Osteocyte (in vitro differentiated cells): ENCODE measurements at regions not wholly inside any gene's neighbourhood (a gene's known extent, or its start where the extent isn't known, plus 50 kb on each side); places are given as distances from the start of the nearest gene placed in this dataset.

Experiments
- DNase-seq: peaks from one replicate; pipeline ENCODE4 v3.0.0; 2021; ENCODE audit warnings: mixed read lengths; ENCODE audit not compliant: unreplicated experiment; ENCODE audit errors: extremely low spot score
- H3K27ac Mint-ChIP-seq: one replicate; pipeline ENCODE4 v1.8.0; 2021; ENCODE audit warnings: mild to moderate bottlenecking, mixed read lengths; ENCODE audit not compliant: unreplicated experiment
- H3K27me3 Mint-ChIP-seq: one replicate; pipeline ENCODE4 v1.8.0; 2021; ENCODE audit warnings: mixed read lengths; ENCODE audit not compliant: unreplicated experiment
- H3K36me3 Mint-ChIP-seq: one replicate; pipeline ENCODE4 v1.8.0; 2021; ENCODE audit warnings: mixed read lengths; ENCODE audit not compliant: unreplicated experiment
- H3K4me1 Mint-ChIP-seq: one replicate; pipeline ENCODE4 v1.8.0; 2021; ENCODE audit warnings: mixed read lengths; ENCODE audit not compliant: unreplicated experiment
- H3K4me3 Mint-ChIP-seq: one replicate; pipeline ENCODE4 v1.8.0; 2021; ENCODE audit warnings: mild to moderate bottlenecking, moderate library complexity, mixed read lengths; ENCODE audit not compliant: unreplicated experiment
- H3K9me3 Mint-ChIP-seq: one replicate; pipeline ENCODE4 v1.8.0; 2021; ENCODE audit warnings: mixed read lengths; ENCODE audit not compliant: unreplicated experiment
- TF ChIP-seq, protein P1 (sequence below): fragments of 200-600 bp; sonication (generic); IDR thresholded peaks from 2 replicates; pipeline ENCODE4 v1.5.0; 2021; ENCODE audit warnings: antibody characterized with exemption, mild to moderate bottlenecking, moderate library complexity

DNA sequence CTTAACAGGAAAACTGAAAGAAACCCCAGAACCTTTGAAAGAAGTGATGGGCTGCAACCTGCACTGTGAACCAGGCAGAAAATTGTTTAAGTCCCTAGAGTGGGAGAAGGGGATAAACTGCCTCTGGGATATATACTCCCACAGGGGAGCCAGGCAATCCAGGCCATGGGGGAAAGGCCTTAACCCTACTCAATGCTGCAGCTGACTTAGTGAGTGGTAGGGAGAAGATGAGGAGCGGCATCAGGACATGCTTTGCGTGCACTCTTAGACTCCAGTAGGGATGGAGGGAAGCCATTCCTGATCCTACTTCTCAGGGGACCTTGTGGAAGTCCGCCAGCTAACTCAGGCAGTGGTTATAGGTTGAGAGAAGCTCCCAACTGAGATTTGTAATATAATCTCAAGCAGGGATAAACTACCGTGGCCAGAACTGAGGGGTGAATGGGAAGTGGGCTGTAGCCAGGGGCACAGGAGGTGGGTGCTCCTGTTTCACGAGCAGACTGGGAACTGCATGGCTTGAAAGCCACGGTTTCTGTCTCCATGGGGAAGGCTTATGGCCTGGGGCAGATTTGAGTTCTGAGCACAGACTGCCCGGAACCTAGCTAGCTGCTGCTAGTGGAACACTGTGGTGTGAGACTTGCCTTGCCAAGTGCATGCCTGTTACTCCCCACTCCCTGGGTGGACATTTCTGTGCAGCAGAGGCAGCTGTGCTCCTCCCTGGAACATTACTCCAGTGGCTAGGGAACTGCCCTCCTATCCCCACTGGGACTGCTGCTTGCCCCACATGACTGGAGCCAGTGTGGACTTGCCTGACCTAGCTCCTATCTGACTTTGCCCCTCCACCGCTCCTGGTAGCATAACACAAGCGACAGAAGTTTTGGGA lies 119.2 kb upstream of the SCAF11 start:
- Mint-ChIP-seq H3K4me1 (no peaks in the 10 kb centered on the region), H3K36me3 (no peaks in the 10 kb centered on the region), H3K27ac (no peak overlapping the region), H3K9me3 (peaks cover 11% of the 10 kb centered on the region), H3K4me3 (no peak overlapping the region), H3K27me3 (peaks cover 13% of the 10 kb centered on the region)
- TF ChIP-seq, protein P1, sequence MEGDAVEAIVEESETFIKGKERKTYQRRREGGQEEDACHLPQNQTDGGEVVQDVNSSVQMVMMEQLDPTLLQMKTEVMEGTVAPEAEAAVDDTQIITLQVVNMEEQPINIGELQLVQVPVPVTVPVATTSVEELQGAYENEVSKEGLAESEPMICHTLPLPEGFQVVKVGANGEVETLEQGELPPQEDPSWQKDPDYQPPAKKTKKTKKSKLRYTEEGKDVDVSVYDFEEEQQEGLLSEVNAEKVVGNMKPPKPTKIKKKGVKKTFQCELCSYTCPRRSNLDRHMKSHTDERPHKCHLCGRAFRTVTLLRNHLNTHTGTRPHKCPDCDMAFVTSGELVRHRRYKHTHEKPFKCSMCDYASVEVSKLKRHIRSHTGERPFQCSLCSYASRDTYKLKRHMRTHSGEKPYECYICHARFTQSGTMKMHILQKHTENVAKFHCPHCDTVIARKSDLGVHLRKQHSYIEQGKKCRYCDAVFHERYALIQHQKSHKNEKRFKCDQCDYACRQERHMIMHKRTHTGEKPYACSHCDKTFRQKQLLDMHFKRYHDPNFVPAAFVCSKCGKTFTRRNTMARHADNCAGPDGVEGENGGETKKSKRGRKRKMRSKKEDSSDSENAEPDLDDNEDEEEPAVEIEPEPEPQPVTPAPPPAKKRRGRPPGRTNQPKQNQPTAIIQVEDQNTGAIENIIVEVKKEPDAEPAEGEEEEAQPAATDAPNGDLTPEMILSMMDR, result no peak
- no peak for DNase-seq

DNA sequence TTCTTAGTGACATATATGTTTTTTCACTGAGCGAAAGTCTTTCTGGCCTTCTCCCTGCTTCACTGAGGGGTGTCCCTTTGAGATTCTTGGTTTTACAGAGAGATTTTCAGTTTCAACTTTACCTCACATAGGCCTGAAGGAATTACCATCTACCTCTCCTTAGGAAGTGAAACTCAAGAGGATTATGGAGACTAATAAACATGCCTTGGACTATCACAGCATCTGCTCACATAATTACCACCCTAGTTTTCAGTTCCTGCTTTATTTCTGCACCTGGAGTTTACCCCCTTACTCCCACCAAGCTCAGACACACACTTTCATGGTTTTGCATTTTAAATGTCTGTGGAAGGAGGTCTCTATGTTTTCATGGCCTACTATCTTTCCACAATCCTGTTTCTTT lies 118.3 kb upstream of the SCAF11 start:
- TF ChIP-seq, protein P1, result no peak
- H3K4me3 Mint-ChIP-seq, result no peak overlapping the region
- no peak for DNase-seq
- H3K27ac Mint-ChIP-seq, result no peak overlapping the region
- no peaks in the 10 kb centered on the region for H3K36me3 Mint-ChIP-seq
- no peaks in the 10 kb centered on the region for H3K4me1 Mint-ChIP-seq
- H3K9me3 Mint-ChIP-seq, result peaks cover 11% of the 10 kb centered on the region
- peaks cover 9% of the 10 kb centered on the region for H3K27me3 Mint-ChIP-seq

DNA sequence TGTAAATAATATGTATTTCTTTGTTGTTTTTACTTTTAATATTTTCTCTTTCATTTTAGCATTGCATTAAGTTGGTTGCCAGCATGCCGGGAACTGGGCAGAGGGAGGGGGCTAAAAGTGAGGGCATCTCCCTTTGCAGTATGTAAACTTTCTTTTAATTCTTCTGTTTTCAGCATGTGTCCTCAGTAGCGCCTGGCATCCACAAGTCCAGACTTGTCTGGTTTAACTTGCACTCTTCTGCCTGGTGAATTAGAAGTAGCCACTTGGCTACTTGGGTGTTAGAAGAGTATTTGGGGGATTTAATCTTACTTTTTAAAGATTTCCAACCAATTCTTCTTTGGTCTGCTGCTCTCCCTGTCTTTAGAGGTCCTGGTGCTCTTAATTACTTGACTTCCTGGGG lies 117.2 kb upstream of the SCAF11 start:
- H3K4me3 Mint-ChIP-seq, result no peak overlapping the region
- no peak overlapping the region for H3K27ac Mint-ChIP-seq
- peaks cover 8% of the 10 kb centered on the region for H3K9me3 Mint-ChIP-seq
- no peaks in the 10 kb centered on the region for H3K4me1 Mint-ChIP-seq
- peaks cover 7% of the 10 kb centered on the region for H3K27me3 Mint-ChIP-seq
- no peaks in the 10 kb centered on the region for H3K36me3 Mint-ChIP-seq
- TF ChIP-seq, protein P1, result no peak
- no peak for DNase-seq

DNA sequence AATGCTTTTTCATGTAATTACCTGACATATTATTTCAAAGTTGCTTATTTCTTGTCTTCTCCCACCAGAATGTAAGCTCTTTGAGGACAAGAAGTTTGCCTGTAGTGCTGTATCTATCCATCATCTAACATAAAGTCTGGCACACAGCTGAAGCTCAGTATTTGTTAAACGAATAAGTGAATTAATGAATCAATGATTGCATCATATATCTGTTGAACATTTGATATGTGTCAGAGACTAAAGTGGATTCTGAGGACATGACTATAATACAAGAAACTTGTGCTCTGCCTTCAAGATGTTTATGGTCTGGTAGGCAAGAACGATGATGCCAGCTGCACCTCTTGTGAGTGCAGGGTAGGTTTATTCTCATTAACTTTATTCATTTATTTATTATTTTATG lies 115.4 kb upstream of the SCAF11 start:
- Mint-ChIP-seq H3K27ac (no peak overlapping the region), H3K4me3 (no peak overlapping the region), H3K27me3 (peaks cover 2% of the 10 kb centered on the region), H3K9me3 (no peaks in the 10 kb centered on the region), H3K36me3 (no peaks in the 10 kb centered on the region), H3K4me1 (no peaks in the 10 kb centered on the region)
- DNase-seq, result no peak
- TF ChIP-seq, protein P1, result no peak

DNA sequence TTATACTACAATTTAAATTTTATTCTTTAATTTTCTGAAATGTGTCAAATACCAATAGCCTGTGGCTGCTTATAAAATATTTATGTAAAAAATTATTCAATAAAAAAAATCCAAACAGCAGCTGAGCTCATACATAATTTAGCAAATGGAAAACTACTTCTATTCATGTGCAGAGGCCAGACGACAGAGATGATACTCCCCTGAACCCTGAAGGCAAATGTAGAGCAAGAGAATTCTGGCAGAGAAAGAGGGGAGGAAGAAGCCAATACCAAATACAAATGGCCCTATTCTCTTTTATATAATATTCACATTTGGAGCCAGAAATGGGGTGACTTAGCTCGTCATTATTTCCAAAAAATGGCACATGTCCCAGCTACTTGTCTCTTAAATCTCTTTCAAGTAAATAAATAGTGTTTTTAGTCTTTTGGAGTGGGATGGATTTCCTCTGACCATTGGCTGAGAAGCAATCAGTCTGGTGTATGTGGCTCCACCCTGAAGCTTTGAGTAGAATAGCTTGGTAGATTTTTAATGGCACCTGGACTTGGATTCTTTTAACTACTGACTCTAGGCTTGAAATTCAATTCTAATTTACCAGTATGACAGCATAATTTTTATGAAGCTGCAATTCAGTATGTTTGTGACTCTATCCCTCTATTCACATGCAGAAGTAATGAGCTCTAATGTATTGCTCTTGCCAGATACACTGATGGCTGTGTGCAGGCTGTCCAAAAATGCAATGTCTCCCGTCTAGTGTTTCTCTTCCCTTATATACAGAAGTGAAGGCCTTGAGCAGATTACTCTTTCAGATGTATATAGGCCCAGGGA lies 113.4 kb upstream of the SCAF11 start:
- Mint-ChIP-seq H3K27ac (no peak overlapping the region), H3K4me1 (no peaks in the 10 kb centered on the region), H3K36me3 (no peaks in the 10 kb centered on the region), H3K9me3 (peaks cover 1% of the 10 kb centered on the region), H3K4me3 (no peak overlapping the region), H3K27me3 (peaks cover 15% of the 10 kb centered on the region)
- DNase-seq, result no peak
- TF ChIP-seq, protein P1, result no peak
